WTC11 (cell line): ENCODE measurements at regions not wholly inside any gene's neighbourhood (a gene's known extent, or its start where the extent isn't known, plus 50 kb on each side); places are given as distances from the start of the nearest gene placed in this dataset.

ENCODE experiments used
- ATAC-seq: fragments of 200-7000 bp; cut with Tn5 transposase; 2 replicates; pipeline ENCODE4 v1.10.0; 2021; ENCODE audit warnings: mild to moderate bottlenecking, moderate library complexity
- CTCF ChIA-PET: fragments of 300-600 bp; sonication (Branson Sonifier 250); formaldehyde crosslinking; loops from one replicate; lab custom pipeline; 2021; ENCODE audit warnings: antibody characterized with exemption; lab: Charles Lee
- POLR2A ChIA-PET: fragments of 350-600 bp; sonication (Branson Sonifier 250); formaldehyde crosslinking; loops from one replicate; lab custom pipeline; 2021; ENCODE audit warnings: antibody characterized with exemption; lab: Charles Lee
- DNase-seq: peaks from one replicate; pipeline ENCODE4 v3.0.0; 2021; ENCODE audit warnings: low spot score
- H3K27ac Mint-ChIP-seq: 2 replicates; pipeline ENCODE4 v1.8.0; 2021; ENCODE audit warnings: mixed read lengths
- H3K27me3 Mint-ChIP-seq: 2 replicates; pipeline ENCODE4 v1.8.0; 2021; ENCODE audit warnings: low read depth, mild to moderate bottlenecking, moderate library complexity, mixed read lengths
- H3K36me3 Mint-ChIP-seq: 2 replicates; pipeline ENCODE4 v1.8.0; 2021; ENCODE audit warnings: mixed read lengths
- H3K4me1 Mint-ChIP-seq: 2 replicates; pipeline ENCODE4 v1.8.0; 2022; ENCODE audit warnings: mixed read lengths
- H3K4me3 Mint-ChIP-seq: 2 replicates; pipeline ENCODE4 v1.8.0; 2021; ENCODE audit warnings: mild to moderate bottlenecking, moderate library complexity, mixed read lengths
- H3K9me3 Mint-ChIP-seq: 2 replicates; pipeline ENCODE4 v1.8.0; 2021; ENCODE audit warnings: mixed read lengths
- ATF1 ChIP-seq: sonication (generic); formaldehyde crosslinking; IDR thresholded peaks from 2 replicates; pipeline ENCODE4 v1.8.1; 2023; ENCODE audit warnings: mild to moderate bottlenecking, moderate library complexity, missing genetic modification reagents
- CREB1 ChIP-seq: sonication (generic); formaldehyde crosslinking; IDR thresholded peaks from 2 replicates; pipeline ENCODE4 v1.8.0; 2023; ENCODE audit warnings: mild to moderate bottlenecking, missing genetic modification reagents
- ESRRA ChIP-seq: sonication (generic); formaldehyde crosslinking; IDR thresholded peaks from 2 replicates; pipeline ENCODE4 v1.8.1; 2022; ENCODE audit warnings: mild to moderate bottlenecking, missing genetic modification reagents, borderline replicate concordance
- FOXK1 ChIP-seq: sonication (generic); formaldehyde crosslinking; IDR thresholded peaks from 2 replicates; pipeline ENCODE4 v1.8.0; 2022; ENCODE audit warnings: mild to moderate bottlenecking, moderate library complexity, missing genetic modification reagents
- GRHL2 ChIP-seq: fragments of 250-450 bp; sonication (Bioruptor Pico); IDR thresholded peaks from 2 replicates; pipeline ENCODE4 v1.8.0; 2022; ENCODE audit warnings: mild to moderate bottlenecking, moderate library complexity; ENCODE audit not compliant: insufficient replicate concordance, severe bottlenecking
- IRF2 ChIP-seq: sonication (generic); formaldehyde crosslinking; IDR thresholded peaks from 2 replicates; pipeline ENCODE4 v1.8.0; 2022; ENCODE audit warnings: low read depth, missing genetic modification reagents, borderline replicate concordance
- JAZF1 ChIP-seq: fragments of 250-450 bp; sonication (Bioruptor Pico); IDR thresholded peaks from 2 replicates; pipeline ENCODE4 v1.9.0; 2021; ENCODE audit warnings: moderate library complexity, mild to moderate bottlenecking, inconsistent platforms
- JUN ChIP-seq: sonication (generic); formaldehyde crosslinking; IDR thresholded peaks from 2 replicates; pipeline ENCODE4 v1.8.0; 2023; ENCODE audit warnings: mild to moderate bottlenecking, missing genetic modification reagents
- MYBL2 ChIP-seq: sonication (generic); formaldehyde crosslinking; IDR thresholded peaks from 2 replicates; pipeline ENCODE4 v1.8.1; 2023; ENCODE audit warnings: mild to moderate bottlenecking, moderate library complexity, missing genetic modification reagents
- TEAD1 ChIP-seq: sonication (generic); formaldehyde crosslinking; IDR thresholded peaks from 2 replicates; pipeline ENCODE4 v1.8.0; 2022; ENCODE audit warnings: mild to moderate bottlenecking, missing genetic modification reagents
- ZNF263 ChIP-seq: sonication (generic); formaldehyde crosslinking; IDR thresholded peaks from 2 replicates; pipeline ENCODE4 v1.8.1; 2022; ENCODE audit warnings: low read depth, mild to moderate bottlenecking, moderate library complexity, missing genetic modification reagents
- ZNF416 ChIP-seq: fragments of 250-450 bp; sonication (Bioruptor Pico); IDR thresholded peaks from 2 replicates; pipeline ENCODE4 v1.9.0; 2021; ENCODE audit warnings: mild to moderate bottlenecking, inconsistent platforms
- ZNF423 ChIP-seq: fragments of 250-450 bp; sonication (Bioruptor Pico); IDR thresholded peaks from 2 replicates; pipeline ENCODE4 v2.1.2; 2022; ENCODE audit warnings: mild to moderate bottlenecking, moderate library complexity
- TF ChIP-seq, protein P1 (sequence below): sonication (generic); formaldehyde crosslinking; IDR thresholded peaks from 2 replicates; pipeline ENCODE4 v1.8.0; 2023; ENCODE audit warnings: mild to moderate bottlenecking, missing genetic modification reagents
- TF ChIP-seq, protein P2 (sequence below): sonication (generic); formaldehyde crosslinking; IDR thresholded peaks from 2 replicates; pipeline ENCODE4 v1.8.0; 2022; ENCODE audit warnings: mild to moderate bottlenecking, missing genetic modification reagents
- TF ChIP-seq, protein P3 (sequence below): sonication (generic); formaldehyde crosslinking; IDR thresholded peaks from 2 replicates; pipeline ENCODE4 v1.8.1; 2023; ENCODE audit warnings: mild to moderate bottlenecking, missing genetic modification reagents, moderate library complexity
- TF ChIP-seq, protein P4 (sequence below): sonication (generic); formaldehyde crosslinking; conservative IDR thresholded peaks from 2 replicates; pipeline ENCODE4 v1.8.1; 2022; ENCODE audit warnings: mild to moderate bottlenecking, missing genetic modification reagents
- TF ChIP-seq, protein P5 (sequence below): fragments of 250-450 bp; sonication (Bioruptor Pico); IDR thresholded peaks from 2 replicates; pipeline ENCODE4 v1.9.0; 2021; ENCODE audit warnings: mild to moderate bottlenecking
- TF ChIP-seq, protein P6 (sequence below): sonication (generic); formaldehyde crosslinking; IDR thresholded peaks from 2 replicates; pipeline ENCODE4 v1.8.0; 2022; ENCODE audit warnings: mild to moderate bottlenecking, missing genetic modification reagents
- TF ChIP-seq, protein P7 (sequence below): sonication (generic); formaldehyde crosslinking; conservative IDR thresholded peaks from 2 replicates; pipeline ENCODE4 v1.8.1; 2023; ENCODE audit warnings: mild to moderate bottlenecking, low read depth, missing genetic modification reagents, moderate library complexity
- TF ChIP-seq, protein P8 (sequence below): fragments of 200-600 bp; IDR thresholded peaks from 2 replicates; pipeline ENCODE4 v1.8.0; 2022; ENCODE audit warnings: antibody characterized with exemption

DNA sequence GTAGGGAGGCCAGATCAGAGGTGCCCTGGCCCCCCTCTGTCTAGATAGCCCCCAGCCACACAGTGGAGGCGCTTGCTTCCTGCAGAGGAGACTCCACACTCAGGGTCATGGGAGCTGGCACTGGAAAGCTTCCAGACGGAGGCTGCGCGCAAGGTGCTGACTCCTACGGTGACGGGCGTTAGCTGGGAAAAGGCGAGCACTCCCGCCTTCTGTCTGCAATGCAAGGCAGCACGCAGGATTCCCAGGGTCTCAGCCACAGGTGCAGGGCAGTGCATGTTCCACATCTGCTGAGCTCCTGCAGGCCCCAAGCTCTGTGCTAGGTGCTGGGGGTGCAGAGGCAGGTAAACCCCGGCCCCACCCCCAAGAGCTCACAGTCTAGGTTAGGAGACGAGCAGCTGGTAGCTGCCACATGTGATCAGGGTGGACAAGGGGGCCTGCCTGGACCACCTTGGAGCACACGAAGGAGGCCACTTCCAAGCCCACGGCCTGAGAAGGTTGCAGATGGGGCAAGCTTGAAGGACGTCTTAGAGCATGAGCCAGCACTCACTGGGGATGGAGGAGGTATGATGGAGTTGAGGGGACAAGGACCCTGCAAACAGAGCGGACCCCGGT, 310.9 kb upstream of the DIO3 start:
- Mint-ChIP-seq H3K27ac (no peak overlapping the region), H3K36me3 (no peaks in the 10 kb centered on the region)
- CTCF ChIA-PET: no interaction called here
- no peak for ATAC-seq
- no peak for TF ChIP-seq ESRRA (CRISPR knock-in tag)
- TF ChIP-seq, protein P1, sequence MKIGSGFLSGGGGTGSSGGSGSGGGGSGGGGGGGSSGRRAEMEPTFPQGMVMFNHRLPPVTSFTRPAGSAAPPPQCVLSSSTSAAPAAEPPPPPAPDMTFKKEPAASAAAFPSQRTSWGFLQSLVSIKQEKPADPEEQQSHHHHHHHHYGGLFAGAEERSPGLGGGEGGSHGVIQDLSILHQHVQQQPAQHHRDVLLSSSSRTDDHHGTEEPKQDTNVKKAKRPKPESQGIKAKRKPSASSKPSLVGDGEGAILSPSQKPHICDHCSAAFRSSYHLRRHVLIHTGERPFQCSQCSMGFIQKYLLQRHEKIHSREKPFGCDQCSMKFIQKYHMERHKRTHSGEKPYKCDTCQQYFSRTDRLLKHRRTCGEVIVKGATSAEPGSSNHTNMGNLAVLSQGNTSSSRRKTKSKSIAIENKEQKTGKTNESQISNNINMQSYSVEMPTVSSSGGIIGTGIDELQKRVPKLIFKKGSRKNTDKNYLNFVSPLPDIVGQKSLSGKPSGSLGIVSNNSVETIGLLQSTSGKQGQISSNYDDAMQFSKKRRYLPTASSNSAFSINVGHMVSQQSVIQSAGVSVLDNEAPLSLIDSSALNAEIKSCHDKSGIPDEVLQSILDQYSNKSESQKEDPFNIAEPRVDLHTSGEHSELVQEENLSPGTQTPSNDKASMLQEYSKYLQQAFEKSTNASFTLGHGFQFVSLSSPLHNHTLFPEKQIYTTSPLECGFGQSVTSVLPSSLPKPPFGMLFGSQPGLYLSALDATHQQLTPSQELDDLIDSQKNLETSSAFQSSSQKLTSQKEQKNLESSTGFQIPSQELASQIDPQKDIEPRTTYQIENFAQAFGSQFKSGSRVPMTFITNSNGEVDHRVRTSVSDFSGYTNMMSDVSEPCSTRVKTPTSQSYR (CRISPR knock-in tag): no peak
- no peak for TF ChIP-seq JAZF1 (CRISPR knock-in tag)
- no peak for TF ChIP-seq ZNF423 (CRISPR knock-in tag)
- TF ChIP-seq IRF2: no peak
- no peak for TF ChIP-seq JUN (CRISPR knock-in tag)
- TF ChIP-seq ZNF263 (CRISPR knock-in tag): no peak
- TF ChIP-seq TEAD1 (CRISPR knock-in tag): no peak
- TF ChIP-seq, protein P2, sequence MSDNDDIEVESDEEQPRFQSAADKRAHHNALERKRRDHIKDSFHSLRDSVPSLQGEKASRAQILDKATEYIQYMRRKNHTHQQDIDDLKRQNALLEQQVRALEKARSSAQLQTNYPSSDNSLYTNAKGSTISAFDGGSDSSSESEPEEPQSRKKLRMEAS (CRISPR knock-in tag): no peak
- TF ChIP-seq, protein P3, sequence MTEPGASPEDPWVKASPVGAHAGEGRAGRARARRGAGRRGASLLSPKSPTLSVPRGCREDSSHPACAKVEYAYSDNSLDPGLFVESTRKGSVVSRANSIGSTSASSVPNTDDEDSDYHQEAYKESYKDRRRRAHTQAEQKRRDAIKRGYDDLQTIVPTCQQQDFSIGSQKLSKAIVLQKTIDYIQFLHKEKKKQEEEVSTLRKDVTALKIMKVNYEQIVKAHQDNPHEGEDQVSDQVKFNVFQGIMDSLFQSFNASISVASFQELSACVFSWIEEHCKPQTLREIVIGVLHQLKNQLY (CRISPR knock-in tag): no peak
- no peak for TF ChIP-seq MYBL2 (CRISPR knock-in tag)
- TF ChIP-seq, protein P4, sequence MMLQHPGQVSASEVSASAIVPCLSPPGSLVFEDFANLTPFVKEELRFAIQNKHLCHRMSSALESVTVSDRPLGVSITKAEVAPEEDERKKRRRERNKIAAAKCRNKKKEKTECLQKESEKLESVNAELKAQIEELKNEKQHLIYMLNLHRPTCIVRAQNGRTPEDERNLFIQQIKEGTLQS: no peak
- TF ChIP-seq, protein P5, sequence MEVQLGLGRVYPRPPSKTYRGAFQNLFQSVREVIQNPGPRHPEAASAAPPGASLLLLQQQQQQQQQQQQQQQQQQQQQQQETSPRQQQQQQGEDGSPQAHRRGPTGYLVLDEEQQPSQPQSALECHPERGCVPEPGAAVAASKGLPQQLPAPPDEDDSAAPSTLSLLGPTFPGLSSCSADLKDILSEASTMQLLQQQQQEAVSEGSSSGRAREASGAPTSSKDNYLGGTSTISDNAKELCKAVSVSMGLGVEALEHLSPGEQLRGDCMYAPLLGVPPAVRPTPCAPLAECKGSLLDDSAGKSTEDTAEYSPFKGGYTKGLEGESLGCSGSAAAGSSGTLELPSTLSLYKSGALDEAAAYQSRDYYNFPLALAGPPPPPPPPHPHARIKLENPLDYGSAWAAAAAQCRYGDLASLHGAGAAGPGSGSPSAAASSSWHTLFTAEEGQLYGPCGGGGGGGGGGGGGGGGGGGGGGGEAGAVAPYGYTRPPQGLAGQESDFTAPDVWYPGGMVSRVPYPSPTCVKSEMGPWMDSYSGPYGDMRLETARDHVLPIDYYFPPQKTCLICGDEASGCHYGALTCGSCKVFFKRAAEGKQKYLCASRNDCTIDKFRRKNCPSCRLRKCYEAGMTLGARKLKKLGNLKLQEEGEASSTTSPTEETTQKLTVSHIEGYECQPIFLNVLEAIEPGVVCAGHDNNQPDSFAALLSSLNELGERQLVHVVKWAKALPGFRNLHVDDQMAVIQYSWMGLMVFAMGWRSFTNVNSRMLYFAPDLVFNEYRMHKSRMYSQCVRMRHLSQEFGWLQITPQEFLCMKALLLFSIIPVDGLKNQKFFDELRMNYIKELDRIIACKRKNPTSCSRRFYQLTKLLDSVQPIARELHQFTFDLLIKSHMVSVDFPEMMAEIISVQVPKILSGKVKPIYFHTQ (CRISPR knock-in tag): no peak
- TF ChIP-seq, all 79 proteins: peak for 0
- no peak for DNase-seq
- Mint-ChIP-seq H3K9me3 (no peaks in the 10 kb centered on the region), H3K4me1 (no peaks in the 10 kb centered on the region), H3K27me3 (no peaks in the 10 kb centered on the region; the same call in 1 of the 2 replicates), H3K4me3 (no peak overlapping the region)
- POLR2A ChIA-PET: no interaction called here

DNA sequence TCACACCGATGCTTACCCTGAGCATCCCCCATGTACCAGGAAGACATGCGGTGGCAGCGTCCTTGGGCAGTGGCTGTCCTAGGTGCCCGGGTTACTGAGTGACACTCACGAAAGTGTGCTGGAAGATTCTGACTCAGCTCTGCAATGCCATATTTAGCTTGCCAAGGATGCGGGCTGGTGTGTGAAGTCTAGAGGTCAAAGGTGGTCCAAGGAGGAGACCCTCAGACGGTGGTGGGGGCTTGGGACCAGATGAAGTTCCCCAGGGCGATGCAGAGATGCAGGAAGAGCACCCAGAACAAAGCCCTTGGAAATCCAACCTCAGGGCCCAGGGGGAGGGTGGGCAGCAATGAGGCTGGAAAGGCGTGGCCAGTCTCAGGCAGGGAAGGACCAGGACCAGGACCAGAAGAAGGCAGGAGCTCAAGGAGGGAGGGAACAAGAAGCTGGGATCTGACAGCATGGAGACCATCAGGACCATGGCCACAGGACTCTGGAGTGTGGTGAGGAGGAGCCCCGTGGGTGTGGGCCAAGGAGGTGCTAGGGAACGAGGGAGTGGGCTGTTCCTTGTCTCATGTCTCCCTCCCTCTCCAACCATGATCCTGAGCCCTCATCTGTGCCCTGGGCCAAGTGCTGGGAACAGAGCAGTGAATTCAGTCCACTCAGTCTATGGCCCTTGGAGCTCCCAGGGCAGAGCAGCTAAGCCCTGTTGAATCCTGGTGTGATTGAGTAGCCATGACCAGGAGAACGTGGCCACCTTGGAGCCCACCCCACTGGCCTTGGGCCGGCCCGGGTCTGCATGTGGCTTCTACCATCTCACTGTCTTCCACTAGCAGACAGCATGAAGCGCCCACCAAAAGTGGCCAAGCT, 310.1 kb upstream of the DIO3 start:
- Mint-ChIP-seq H3K36me3 (no peaks in the 10 kb centered on the region), H3K27me3 (no peaks in the 10 kb centered on the region; the same call in 1 of the 2 replicates), H3K4me1 (no peaks in the 10 kb centered on the region), H3K9me3 (no peaks in the 10 kb centered on the region), H3K4me3 (no peak overlapping the region), H3K27ac (no peak overlapping the region)
- ATAC-seq (no peak), DNase-seq (no peak)
- ChIA-PET CTCF (no interaction called here), POLR2A (no interaction called here)
- TF ChIP-seq FOXK1 (CRISPR knock-in tag): no peak
- TF ChIP-seq, protein P6, sequence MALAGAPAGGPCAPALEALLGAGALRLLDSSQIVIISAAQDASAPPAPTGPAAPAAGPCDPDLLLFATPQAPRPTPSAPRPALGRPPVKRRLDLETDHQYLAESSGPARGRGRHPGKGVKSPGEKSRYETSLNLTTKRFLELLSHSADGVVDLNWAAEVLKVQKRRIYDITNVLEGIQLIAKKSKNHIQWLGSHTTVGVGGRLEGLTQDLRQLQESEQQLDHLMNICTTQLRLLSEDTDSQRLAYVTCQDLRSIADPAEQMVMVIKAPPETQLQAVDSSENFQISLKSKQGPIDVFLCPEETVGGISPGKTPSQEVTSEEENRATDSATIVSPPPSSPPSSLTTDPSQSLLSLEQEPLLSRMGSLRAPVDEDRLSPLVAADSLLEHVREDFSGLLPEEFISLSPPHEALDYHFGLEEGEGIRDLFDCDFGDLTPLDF (CRISPR knock-in tag): no peak
- TF ChIP-seq ATF1 (CRISPR knock-in tag): no peak
- no peak for TF ChIP-seq CREB1 (CRISPR knock-in tag)
- TF ChIP-seq, protein P7, sequence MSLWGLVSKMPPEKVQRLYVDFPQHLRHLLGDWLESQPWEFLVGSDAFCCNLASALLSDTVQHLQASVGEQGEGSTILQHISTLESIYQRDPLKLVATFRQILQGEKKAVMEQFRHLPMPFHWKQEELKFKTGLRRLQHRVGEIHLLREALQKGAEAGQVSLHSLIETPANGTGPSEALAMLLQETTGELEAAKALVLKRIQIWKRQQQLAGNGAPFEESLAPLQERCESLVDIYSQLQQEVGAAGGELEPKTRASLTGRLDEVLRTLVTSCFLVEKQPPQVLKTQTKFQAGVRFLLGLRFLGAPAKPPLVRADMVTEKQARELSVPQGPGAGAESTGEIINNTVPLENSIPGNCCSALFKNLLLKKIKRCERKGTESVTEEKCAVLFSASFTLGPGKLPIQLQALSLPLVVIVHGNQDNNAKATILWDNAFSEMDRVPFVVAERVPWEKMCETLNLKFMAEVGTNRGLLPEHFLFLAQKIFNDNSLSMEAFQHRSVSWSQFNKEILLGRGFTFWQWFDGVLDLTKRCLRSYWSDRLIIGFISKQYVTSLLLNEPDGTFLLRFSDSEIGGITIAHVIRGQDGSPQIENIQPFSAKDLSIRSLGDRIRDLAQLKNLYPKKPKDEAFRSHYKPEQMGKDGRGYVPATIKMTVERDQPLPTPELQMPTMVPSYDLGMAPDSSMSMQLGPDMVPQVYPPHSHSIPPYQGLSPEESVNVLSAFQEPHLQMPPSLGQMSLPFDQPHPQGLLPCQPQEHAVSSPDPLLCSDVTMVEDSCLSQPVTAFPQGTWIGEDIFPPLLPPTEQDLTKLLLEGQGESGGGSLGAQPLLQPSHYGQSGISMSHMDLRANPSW (CRISPR knock-in tag): no peak
- TF ChIP-seq, protein P8, sequence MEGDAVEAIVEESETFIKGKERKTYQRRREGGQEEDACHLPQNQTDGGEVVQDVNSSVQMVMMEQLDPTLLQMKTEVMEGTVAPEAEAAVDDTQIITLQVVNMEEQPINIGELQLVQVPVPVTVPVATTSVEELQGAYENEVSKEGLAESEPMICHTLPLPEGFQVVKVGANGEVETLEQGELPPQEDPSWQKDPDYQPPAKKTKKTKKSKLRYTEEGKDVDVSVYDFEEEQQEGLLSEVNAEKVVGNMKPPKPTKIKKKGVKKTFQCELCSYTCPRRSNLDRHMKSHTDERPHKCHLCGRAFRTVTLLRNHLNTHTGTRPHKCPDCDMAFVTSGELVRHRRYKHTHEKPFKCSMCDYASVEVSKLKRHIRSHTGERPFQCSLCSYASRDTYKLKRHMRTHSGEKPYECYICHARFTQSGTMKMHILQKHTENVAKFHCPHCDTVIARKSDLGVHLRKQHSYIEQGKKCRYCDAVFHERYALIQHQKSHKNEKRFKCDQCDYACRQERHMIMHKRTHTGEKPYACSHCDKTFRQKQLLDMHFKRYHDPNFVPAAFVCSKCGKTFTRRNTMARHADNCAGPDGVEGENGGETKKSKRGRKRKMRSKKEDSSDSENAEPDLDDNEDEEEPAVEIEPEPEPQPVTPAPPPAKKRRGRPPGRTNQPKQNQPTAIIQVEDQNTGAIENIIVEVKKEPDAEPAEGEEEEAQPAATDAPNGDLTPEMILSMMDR: no peak
- no peak for TF ChIP-seq GRHL2 (CRISPR knock-in tag)
- TF ChIP-seq ZNF263 (CRISPR knock-in tag): no peak
- TF ChIP-seq ZNF416 (CRISPR knock-in tag): no peak
